IMR-90 (cell line): ENCODE measurements at regions not wholly inside any gene's neighbourhood (a gene's known extent, or its start where the extent isn't known, plus 50 kb on each side); places are given as distances from the start of the nearest gene placed in this dataset.

Experiments used
- ATAC-seq: fragments of 200-7000 bp; cut with Tn5 transposase; 2 replicates; pipeline ENCODE4 v1.9.1; 2020; ENCODE audit warnings: low read depth, mild to moderate bottlenecking, moderate library complexity
- BruUV-seq: library from RNA; stranded (reverse); fragments of 400-500 nt; replicated peaks from 2 replicates; lab custom pipeline; 2021; lab: Mats Ljungman, UMichigan
- CTCF ChIA-PET: fragments of 300-600 bp; formaldehyde crosslinking; extraction: SDS; loops from one replicate; lab custom pipeline; 2021; ENCODE audit warnings: antibody characterized with exemption; lab: Yijun Ruan, JAX
- POLR2A ChIA-PET: fragments of 300-600 bp; sonication (Branson Sonifier 250); formaldehyde crosslinking; loops from one replicate; lab custom pipeline; 2022; ENCODE audit warnings: antibody characterized with exemption; ENCODE audit not compliant: unreplicated experiment; lab: Charles Lee
- DNase-seq: peaks from one replicate; pipeline ENCODE4 v3.0.0; 2013
- H2AFZ ChIP-seq: replicated peaks from 2 replicates; pipeline ENCODE3; 2013; ENCODE audit warnings: low read length, mild to moderate bottlenecking; ENCODE audit not compliant: poor library complexity
- H2AK5ac ChIP-seq: 2 replicates; pipeline ENCODE4 v1.6.1; 2013; ENCODE audit warnings: low read depth, low read length, inconsistent platforms
- H2AK9ac ChIP-seq: replicated peaks from 2 replicates; pipeline ENCODE3; 2013; ENCODE audit warnings: mild to moderate bottlenecking, low read depth, low read length, moderate library complexity; ENCODE audit not compliant: poor library complexity
- H2BK120ac ChIP-seq: 2 replicates; pipeline ENCODE4 v1.6.1; 2013; ENCODE audit warnings: low read depth, low read length, inconsistent platforms
- H2BK15ac ChIP-seq: 3 replicates; pipeline ENCODE4 v1.6.1; 2013; ENCODE audit warnings: low read depth, low read length, inconsistent platforms
- H2BK20ac ChIP-seq: 2 replicates; pipeline ENCODE4 v1.6.1; 2013; ENCODE audit warnings: low read depth, mild to moderate bottlenecking, inconsistent platforms, low read length, moderate library complexity
- H2BK5ac ChIP-seq: 2 replicates; pipeline ENCODE4 v1.6.1; 2013; ENCODE audit warnings: mild to moderate bottlenecking, low read depth, low read length, inconsistent platforms; ENCODE audit not compliant: poor library complexity, severe bottlenecking
- H3K14ac ChIP-seq: replicated peaks from 2 replicates; pipeline ENCODE4 v1.6.1; 2013; ENCODE audit warnings: low read depth, low read length, inconsistent platforms
- H3K18ac ChIP-seq: 2 replicates; pipeline ENCODE4 v1.6.1; 2013; ENCODE audit warnings: low read depth, low read length, control low read depth
- H3K23ac ChIP-seq: 2 replicates; pipeline ENCODE4 v1.6.1; 2013; ENCODE audit warnings: low read depth, low read length, inconsistent platforms
- H3K27ac ChIP-seq: 2 replicates; pipeline ENCODE4 v1.5.1; 2013; ENCODE audit warnings: mild to moderate bottlenecking, control low read depth, low read length; ENCODE audit not compliant: insufficient read depth
- H3K27me3 ChIP-seq: 2 replicates; pipeline ENCODE4 v1.6.1; 2013; ENCODE audit warnings: low read length; ENCODE audit not compliant: control insufficient read depth, insufficient read depth
- H3K36me3 ChIP-seq: 2 replicates; pipeline ENCODE4 v1.6.1; 2013; ENCODE audit warnings: low read length, mixed read lengths; ENCODE audit not compliant: control insufficient read depth, insufficient read depth
- H3K4ac ChIP-seq: 2 replicates; pipeline ENCODE4 v1.6.1; 2013; ENCODE audit warnings: low read depth, low read length, inconsistent platforms
- H3K4me1 ChIP-seq: 2 replicates; pipeline ENCODE4 v1.6.1; 2013; ENCODE audit warnings: low read length, mixed read lengths; ENCODE audit not compliant: control insufficient read depth, insufficient read depth
- H3K4me2 ChIP-seq: 2 replicates; pipeline ENCODE4 v1.6.1; 2013; ENCODE audit warnings: low read depth, mild to moderate bottlenecking, control low read depth, low read length, moderate library complexity
- H3K4me3 ChIP-seq: 2 replicates; pipeline ENCODE4 v1.5.1; 2013; ENCODE audit warnings: low read depth, mild to moderate bottlenecking, control low read depth, low read length, moderate library complexity; ENCODE audit not compliant: insufficient read depth
- H3K56ac ChIP-seq: 2 replicates; pipeline ENCODE4 v1.6.1; 2013; ENCODE audit warnings: low read length, inconsistent platforms; ENCODE audit not compliant: insufficient read depth; ENCODE audit errors: extremely low read depth
- H3K79me1 ChIP-seq, 2 experiments: 2 replicates each; pipeline ENCODE4 v1.6.1; 2013; ENCODE audit warnings: low read length in 2 of 2, inconsistent platforms in 1 of 2, low read depth in 1 of 2
- H3K9ac ChIP-seq: 2 replicates; pipeline ENCODE4 v1.6.1; 2013; ENCODE audit warnings: low read depth, low read length, control low read depth
- H3K9me1 ChIP-seq: 2 replicates; pipeline ENCODE4 v1.6.1; 2013; ENCODE audit warnings: low read length, inconsistent platforms; ENCODE audit not compliant: insufficient read depth
- H3K9me3 ChIP-seq: 2 replicates; pipeline ENCODE4 v1.6.1; 2013; ENCODE audit warnings: low read length; ENCODE audit not compliant: control insufficient read depth, insufficient read depth
- H4K20me1 ChIP-seq: 2 replicates; pipeline ENCODE4 v1.6.1; 2013; ENCODE audit warnings: low read length, inconsistent platforms; ENCODE audit not compliant: insufficient read depth
- H4K5ac ChIP-seq: 2 replicates; pipeline ENCODE4 v1.6.1; 2013; ENCODE audit warnings: mild to moderate bottlenecking, low read depth, low read length, control low read depth
- H4K8ac ChIP-seq, 2 experiments: 2 replicates each; pipeline ENCODE4 v1.6.1; 2013; ENCODE audit warnings: low read depth in 2 of 2, low read length in 2 of 2, control low read depth in 1 of 2, inconsistent platforms in 1 of 2
- H4K91ac ChIP-seq: 2 replicates; pipeline ENCODE4 v1.6.1; 2013; ENCODE audit warnings: low read depth, low read length, inconsistent platforms; ENCODE audit not compliant: insufficient read depth
- BHLHE40 ChIP-seq: fragments of 150-350 bp; IDR thresholded peaks from 2 replicates; pipeline ENCODE4 v1.6.1; 2016; ENCODE audit warnings: mild to moderate bottlenecking, low read depth, low read length
- CEBPB ChIP-seq: IDR thresholded peaks from 2 replicates; pipeline ENCODE4 v1.6.1; 2012; ENCODE audit warnings: low read depth, low read length, improper control_type of control experiment
- CHD1 ChIP-seq: IDR thresholded peaks from 2 replicates; pipeline ENCODE4 v1.6.1; 2012; ENCODE audit warnings: low read depth, low read length, improper control_type of control experiment
- CTCF ChIP-seq: conservative IDR thresholded peaks from 2 replicates; pipeline ENCODE4 v1.5.1; 2012; ENCODE audit warnings: mild to moderate bottlenecking, low read depth, low read length, improper control_type of control experiment
- ELK1 ChIP-seq: fragments of 150-350 bp; IDR thresholded peaks from 2 replicates; pipeline ENCODE4 v1.6.1; 2016; ENCODE audit warnings: low read depth, mild to moderate bottlenecking, low read length, moderate library complexity, borderline replicate concordance
- MAFK ChIP-seq: IDR thresholded peaks from 2 replicates; pipeline ENCODE4 v1.6.1; 2012; ENCODE audit warnings: low read depth, low read length, improper control_type of control experiment
- MAZ ChIP-seq: IDR thresholded peaks from 2 replicates; pipeline ENCODE4 v1.6.1; 2012; ENCODE audit warnings: low read depth, mild to moderate bottlenecking, low read length, improper control_type of control experiment, moderate library complexity, borderline replicate concordance
- POLR2A ChIP-seq: IDR thresholded peaks from 2 replicates; pipeline ENCODE4 v1.6.1; 2012; ENCODE audit warnings: mild to moderate bottlenecking, low read depth, low read length
- RAD21 ChIP-seq: IDR thresholded peaks from 2 replicates; pipeline ENCODE4 v1.6.1; 2012; ENCODE audit warnings: low read length, improper control_type of control experiment
- RFX5 ChIP-seq: IDR thresholded peaks from 2 replicates; pipeline ENCODE4 v1.8.0; 2012; ENCODE audit warnings: low read depth, mild to moderate bottlenecking, low read length, moderate library complexity
- SMC3 ChIP-seq: fragments of 150-350 bp; IDR thresholded peaks from 2 replicates; pipeline ENCODE4 v1.6.1; 2016; ENCODE audit warnings: low read depth, mild to moderate bottlenecking, antibody characterized with exemption, low read length, moderate library complexity
- USF2 ChIP-seq: fragments of 150-350 bp; IDR thresholded peaks from 2 replicates; pipeline ENCODE4 v1.6.1; 2017; ENCODE audit warnings: mild to moderate bottlenecking, antibody characterized with exemption, low read length, low read depth
- WGBS, 2 experiments: methylation state at CpG; one replicate each; pipeline versions ENCODE4 v1.1.5 to v1.1.7; 2013; ENCODE audit warnings: missing lambda C conversion rate in 2 of 2; ENCODE audit not compliant: insufficient read length in 1 of 2; ENCODE audit errors: extremely low coverage in 2 of 2; 5-methylcytosine and 5-hydroxymethylcytosine counted together
- dilution Hi-C: fragments of 300-500 bp; cut with HindIII; formaldehyde crosslinking; loops from one replicate; pipeline ENCODE4 v1.14.3; 2018; ENCODE audit warnings: low sequenced_read_pairs; ENCODE audit not compliant: unreplicated experiment
- in situ Hi-C: fragments of 300-500 bp; cut with MboI; formaldehyde crosslinking; loops from 3 replicates; pipeline ENCODE4 v1.14.3; 2019; ENCODE audit warnings: low sequenced_read_pairs, inconsistent platforms, mixed read lengths
- intact Hi-C: fragments of 100-400 bp; cut with micrococcal nuclease; formaldehyde crosslinking; loops from 2 replicates; pipeline ENCODE4 v1.10.0; 2022

- POLR2A ChIA-PET, result no interaction called here
- no peaks in the 10 kb centered on the region; the same call in 1 of the 2 replicates for H3K27me3 ChIP-seq
- H3K14ac ChIP-seq, result no peak overlapping the region
- H4K5ac ChIP-seq, result no peak overlapping the region
- H3K23ac ChIP-seq, result no peak overlapping the region
- no peaks in the 10 kb centered on the region for H4K20me1 ChIP-seq
- H3K9me1 ChIP-seq, result no peaks in the 10 kb centered on the region
- in situ Hi-C loops, result no loop called here
- TF ChIP-seq CHD1 (no peak), POLR2A (no peak), MAFK (no peak), USF2 (no peak), MAZ (no peak), CTCF (no peak), SMC3 (no peak), BHLHE40 (no peak), ELK1 (no peak), RAD21 (no peak), CEBPB (no peak), RFX5 (no peak)
- H2BK5ac ChIP-seq, result no peak overlapping the region
- no peaks in the 10 kb centered on the region for H3K9me3 ChIP-seq
- H2BK20ac ChIP-seq, result no peak overlapping the region
- dilution Hi-C loops, result no loop called here
- CTCF ChIA-PET, result no interaction called here
- no TSS peak for BruUV-seq
- no peak overlapping the region for H2BK15ac ChIP-seq
- H3K36me3 ChIP-seq, result no peaks in the 10 kb centered on the region
- intact Hi-C loops, result no loop called here
- no peak for ATAC-seq
- H3K4ac ChIP-seq, result no peak overlapping the region
- H2BK120ac ChIP-seq, result no peak overlapping the region
- no peak overlapping the region for H2AK5ac ChIP-seq
- H3K4me3 ChIP-seq, result no peak overlapping the region
- no CpG with 5 or more reads among the region's 1 CpG for WGBS, 2 experiments
- H3K4me1 ChIP-seq, result peaks cover 7% of the 10 kb centered on the region
- H3K56ac ChIP-seq, result no peak overlapping the region
- H3K4me2 ChIP-seq, result no peak overlapping the region
- H3K79me1 ChIP-seq, result no peaks in the 10 kb centered on the region
- no peak overlapping the region for H3K18ac ChIP-seq
- no peak overlapping the region for H4K8ac ChIP-seq
- no peak overlapping the region for H4K91ac ChIP-seq
- no peak for DNase-seq
- H3K27ac ChIP-seq, result no peak overlapping the region
- H2AFZ ChIP-seq, result no peak overlapping the region
- H2AK9ac ChIP-seq, result no peak overlapping the region
- H3K9ac ChIP-seq, result no peak overlapping the region
Measured at GRCh38 chr3:111307676-111308075, 234.3 kb upstream of the CD96 start.
